GM19395 (cell line): ENCODE measurements at regions not wholly inside any gene's neighbourhood (a gene's known extent, or its start where the extent isn't known, plus 50 kb on each side); places are given as distances from the start of the nearest gene placed in this dataset.
"Not testable (repeated sequence)": the region's sequence is repeated elsewhere in the genome, so short reads cannot be mapped to it uniquely, and the experiment has no call there.

Experiments used
- ATAC-seq: cut with Tn5 transposase; IDR thresholded peaks from one replicate; pipeline ENCODE4 v1.9.1; 2021; ENCODE audit warnings: mild to moderate bottlenecking, moderate library complexity; ENCODE audit not compliant: unreplicated experiment

DNA sequence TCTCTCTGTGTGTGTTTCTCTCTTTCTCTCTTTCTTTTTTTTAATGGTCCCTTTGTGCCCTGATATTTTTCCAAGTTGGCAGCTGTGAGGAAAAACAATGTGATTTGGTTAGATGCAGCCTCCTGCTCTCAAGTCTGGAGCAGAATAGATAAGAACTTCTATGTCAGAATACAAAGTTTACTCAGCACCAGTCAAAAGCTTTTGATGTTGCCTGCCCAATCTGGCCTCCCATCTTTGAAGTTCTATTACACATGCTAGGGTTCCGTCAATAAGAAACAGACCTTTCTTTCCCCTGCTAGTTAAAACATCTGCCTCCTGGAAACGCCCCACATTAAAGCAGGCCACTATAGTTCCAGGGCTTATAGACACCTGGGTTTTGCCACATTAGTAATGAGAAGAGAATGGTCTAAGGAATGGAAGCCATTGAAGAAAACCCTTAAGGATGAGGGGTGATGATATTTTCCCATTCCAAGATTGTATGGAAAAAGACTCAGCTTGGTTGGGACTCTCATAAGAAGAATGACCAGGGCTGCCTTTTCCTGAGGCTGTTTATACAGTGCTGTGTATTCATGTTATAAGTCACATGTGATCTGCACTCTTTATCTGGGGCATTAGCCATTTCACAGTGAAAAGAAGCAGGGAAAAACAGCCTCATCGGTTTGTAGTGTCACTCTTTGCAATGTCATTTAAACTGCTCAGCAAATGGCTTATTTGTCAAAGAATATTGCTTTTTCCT, 414.7 kb upstream of the PROX1 start:
- no peak for ATAC-seq

GRCh38 chr1:213573648-213574009, 414.1 kb upstream of the PROX1 start:
- ATAC-seq: no peak

DNA sequence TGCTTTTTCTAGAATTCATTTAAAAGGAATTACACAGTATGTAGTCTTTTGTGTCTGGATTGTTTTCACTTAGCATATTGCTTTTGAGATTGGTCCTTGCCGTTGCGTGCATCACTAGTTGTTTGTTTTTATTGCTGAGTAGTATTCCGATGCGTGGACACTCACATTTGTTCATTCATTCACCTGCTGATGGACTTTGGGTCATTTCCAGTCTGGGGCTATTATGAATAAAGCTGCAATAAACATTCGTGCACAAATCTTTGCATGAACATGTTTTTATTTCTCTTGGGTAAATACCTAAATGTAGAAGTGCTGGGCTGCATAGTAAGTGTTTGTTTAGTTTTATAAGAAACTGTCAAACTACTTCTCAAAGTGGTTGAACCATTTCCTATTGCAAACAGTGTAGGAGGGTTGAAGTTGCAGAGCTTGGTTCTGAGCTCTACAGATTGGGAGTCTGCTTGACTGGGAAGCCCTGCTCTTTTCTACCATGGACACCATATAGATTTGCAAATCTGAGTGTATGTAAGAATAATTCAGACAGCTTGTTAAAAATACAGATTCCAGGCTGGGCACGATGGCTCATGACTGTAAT, 404.7 kb upstream of the PROX1 start:
- ATAC-seq: no peak

- ATAC-seq: no peak
Measured at GRCh38 chr1:213584272-213584671, 403.5 kb upstream of the PROX1 start.

GRCh38 chr1:213585402-213585801, 402.4 kb upstream of the PROX1 start:
- no peak for ATAC-seq

GRCh38 chr1:213585959-213586586, 401.7 kb upstream of the PROX1 start:
- ATAC-seq: no peak

DNA sequence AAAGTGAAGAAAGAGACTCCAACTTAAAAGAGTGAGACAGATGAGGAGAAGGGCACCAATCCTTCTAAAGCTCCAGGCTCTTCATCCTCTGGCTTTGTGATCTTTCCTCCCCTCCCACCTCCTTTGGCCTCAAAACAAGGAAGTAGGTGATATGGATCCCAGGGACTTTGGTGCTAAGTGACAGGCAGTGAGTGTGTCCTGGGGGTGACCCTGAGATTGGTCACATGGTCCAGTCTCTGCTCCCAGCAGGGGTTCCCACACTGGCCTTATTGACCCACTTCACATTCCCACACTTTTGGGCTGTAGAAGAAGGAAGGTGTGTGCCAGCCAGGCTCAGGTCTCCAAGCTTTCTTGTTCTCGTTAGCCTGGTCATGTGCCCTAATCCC, 401.2 kb upstream of the PROX1 start:
- no peak for ATAC-seq

- ATAC-seq: no peak
Measured at GRCh38 chr1:213596729-213597128, 391.0 kb upstream of the PROX1 start.

- no peak for ATAC-seq
Measured at GRCh38 chr1:213598263-213598662, 389.5 kb upstream of the PROX1 start.

DNA sequence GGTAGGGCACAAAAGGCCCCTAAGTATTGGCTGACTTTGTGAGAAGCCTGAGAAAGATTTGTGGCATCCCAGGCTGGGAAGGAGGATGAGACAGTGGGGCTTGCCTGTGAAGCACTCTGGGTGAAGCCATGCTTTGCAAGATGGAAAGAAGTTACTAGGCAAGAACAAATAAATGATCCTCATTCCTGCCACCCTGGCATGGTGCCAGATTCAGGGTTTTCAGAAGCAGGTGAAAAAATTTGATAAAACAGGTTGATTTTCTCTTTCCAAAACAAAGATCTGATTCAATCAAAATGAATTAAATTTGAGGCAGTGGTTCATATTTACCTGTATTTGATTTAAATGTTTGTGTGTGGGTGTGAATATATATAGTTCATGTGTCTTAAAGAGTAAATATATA, 386.9 kb upstream of the PROX1 start:
- ATAC-seq: no peak

- ATAC-seq: not testable (repeated sequence)
Measured at GRCh38 chr1:213601705-213602104, 386.1 kb upstream of the PROX1 start.

DNA sequence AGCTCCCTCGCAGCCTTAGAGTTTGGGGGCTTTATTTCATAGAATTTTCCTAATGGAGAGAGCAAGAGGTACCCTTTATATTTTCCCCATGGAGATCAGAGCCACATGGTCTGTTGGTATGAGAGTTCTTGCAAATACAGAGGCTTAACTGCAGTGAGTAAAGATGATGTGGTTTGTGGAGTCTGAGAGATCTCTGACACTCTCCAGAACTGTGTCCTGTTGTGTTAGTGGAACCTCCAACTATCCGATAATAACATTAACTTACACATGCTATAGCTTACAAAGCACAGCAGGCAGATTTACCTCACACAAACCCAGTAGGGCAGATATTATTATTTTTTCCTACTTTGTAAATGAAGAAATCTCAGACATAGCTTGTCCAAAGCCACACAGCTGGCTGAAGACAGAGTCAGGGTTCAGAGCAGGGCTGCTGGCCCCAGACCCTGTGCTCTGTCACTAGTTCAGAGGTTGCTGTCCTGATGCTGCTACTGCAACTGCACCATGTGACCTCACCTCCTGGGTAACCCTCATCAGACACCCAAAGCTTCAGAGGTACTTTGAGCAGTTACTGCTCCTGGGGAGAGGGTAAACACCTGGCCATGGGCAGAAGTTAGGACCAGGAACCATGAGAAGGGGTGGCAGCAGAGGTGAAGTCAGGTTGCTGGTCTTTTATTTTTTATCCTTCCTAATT, 384.8 kb upstream of the PROX1 start:
- ATAC-seq: no peak

DNA sequence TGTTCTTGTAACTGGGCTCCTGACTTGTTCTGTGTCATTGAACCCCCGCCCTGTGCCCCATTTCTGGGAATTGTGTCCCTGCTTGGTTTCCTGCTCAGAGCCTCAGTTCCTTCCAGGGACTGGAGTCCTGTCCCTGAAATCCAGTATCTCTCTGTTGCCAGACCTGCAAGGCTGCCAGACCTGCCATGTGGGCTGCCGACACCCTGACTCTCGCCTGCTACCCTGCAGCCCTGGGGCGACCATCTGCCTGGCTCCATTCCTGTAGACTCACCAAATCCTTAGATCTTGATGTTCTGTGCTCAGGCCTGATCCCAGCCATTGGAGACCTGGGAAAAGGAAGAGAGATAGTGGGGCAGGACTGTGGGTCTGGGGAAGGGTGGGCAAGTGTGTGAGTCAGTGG, 383.3 kb upstream of the PROX1 start:
- ATAC-seq: no peak

DNA sequence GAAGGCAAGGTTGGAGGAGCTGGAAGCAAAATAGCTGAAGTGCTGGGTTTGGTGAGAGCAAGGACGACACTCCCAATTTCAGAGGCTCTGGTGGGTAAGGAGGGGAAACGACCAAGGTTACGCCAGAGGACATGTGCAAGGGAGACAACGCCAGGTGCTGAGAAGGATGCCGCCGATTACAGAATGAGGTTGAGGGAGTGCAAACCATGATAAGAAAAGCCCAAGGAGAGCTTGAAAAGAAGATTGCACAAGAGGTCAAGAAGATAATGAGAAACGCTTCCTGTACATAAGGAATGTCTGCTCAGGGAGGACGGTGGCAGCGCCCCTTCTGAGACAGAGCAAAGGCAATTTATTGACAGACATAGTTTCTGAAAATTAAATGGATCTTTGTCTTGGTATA, 382.0 kb upstream of the PROX1 start:
- ATAC-seq: no peak

- ATAC-seq: no peak
Measured at GRCh38 chr1:213606252-213606820, 381.4 kb upstream of the PROX1 start.

- ATAC-seq: no peak
Measured at GRCh38 chr1:213613549-213613948, 374.2 kb upstream of the PROX1 start.

DNA sequence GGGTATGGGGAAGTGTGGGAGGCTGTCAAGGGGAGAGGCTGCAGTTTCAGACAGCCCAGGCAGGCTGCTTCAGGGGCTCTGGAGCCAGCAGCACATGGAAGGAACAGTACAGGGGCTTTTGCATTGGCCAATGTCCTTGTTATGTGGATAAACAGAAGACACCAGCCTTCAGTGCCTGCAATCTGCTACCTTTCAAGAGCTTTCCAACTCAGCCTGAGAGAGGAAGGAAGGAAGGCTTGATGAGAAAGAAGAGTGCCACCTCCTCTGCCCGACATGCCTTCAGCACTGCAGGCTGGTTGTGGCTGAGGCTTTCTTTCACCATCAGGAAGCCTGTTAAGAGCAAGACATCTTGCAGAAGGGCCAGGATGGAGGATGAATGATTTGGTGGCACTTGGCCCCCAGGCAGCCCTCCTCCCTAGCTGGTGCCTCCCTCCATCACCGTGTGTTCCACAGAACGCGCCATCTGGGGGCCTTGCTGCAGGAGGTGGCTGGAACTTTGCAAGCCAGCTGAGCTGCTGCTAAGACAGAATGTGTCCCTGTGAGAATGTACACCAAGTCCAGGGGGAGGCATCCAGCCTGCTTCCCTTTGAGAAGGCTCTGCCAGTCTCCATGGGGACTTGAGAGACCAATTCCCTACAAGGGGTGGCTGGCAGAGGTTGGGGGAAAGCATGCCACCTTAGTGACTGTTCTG, 372.4 kb upstream of the PROX1 start:
- ATAC-seq: no peak

GRCh38 chr1:213617133-213617532, 370.6 kb upstream of the PROX1 start:
- no peak for ATAC-seq

GRCh38 chr1:213618094-213618493, 369.7 kb upstream of the PROX1 start:
- ATAC-seq: no peak

- no peak for ATAC-seq
Measured at GRCh38 chr1:213619026-213619425, 368.7 kb upstream of the PROX1 start.

- ATAC-seq: no peak
Measured at GRCh38 chr1:213621077-213621476, 366.7 kb upstream of the PROX1 start.
